Transverse colon (tissue), 3 donors: ENCODE measurements at regions not wholly inside any gene's neighbourhood (a gene's known extent, or its start where the extent isn't known, plus 50 kb on each side); places are given as distances from the start of the nearest gene placed in this dataset.

ENCODE experiments used
- POLR2A ChIP-seq: fragments of 450-650 bp; IDR thresholded peaks from one replicate; pipeline ENCODE4 v1.6.1; 2016; ENCODE audit warnings: antibody characterized with exemption, mild to moderate bottlenecking, moderate library complexity
- TF ChIP-seq, protein P1 (sequence below), 5 experiments: fragments of 200-600 bp in 3 of 5; fragments of 450-650 bp in 2 of 5; sonication (generic) in 3 of 5; IDR thresholded peaks; 1 replicate in 2 of 5; 2 replicates in 3 of 5; pipeline ENCODE4 v1.5.1; 2016 to 2017; ENCODE audit warnings: antibody characterized with exemption in 5 of 5, inconsistent platforms in 3 of 5, mild to moderate bottlenecking in 2 of 5, moderate library complexity in 1 of 5

DNA sequence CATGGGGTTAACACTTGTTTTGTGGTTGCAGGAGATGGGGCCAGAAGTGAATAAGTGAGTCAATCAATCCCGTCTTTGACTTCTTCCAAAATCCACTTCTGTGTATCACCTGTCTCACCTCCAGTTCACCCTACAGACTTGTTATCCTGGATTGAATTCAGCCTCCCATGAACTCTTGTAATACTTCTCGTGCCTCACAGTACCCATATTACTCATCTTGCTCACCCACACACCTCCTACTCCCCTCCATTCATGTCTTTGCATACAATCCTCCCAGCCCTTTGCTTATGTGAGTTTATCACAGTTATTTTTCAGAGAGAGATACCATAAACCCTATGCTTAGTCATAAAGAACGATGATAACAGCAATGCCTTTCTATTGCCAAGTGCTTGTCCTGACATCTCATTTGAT lies 52.9 kb upstream of the PAPPA start:
- no peak for TF ChIP-seq POLR2A
- TF ChIP-seq, protein P1, sequence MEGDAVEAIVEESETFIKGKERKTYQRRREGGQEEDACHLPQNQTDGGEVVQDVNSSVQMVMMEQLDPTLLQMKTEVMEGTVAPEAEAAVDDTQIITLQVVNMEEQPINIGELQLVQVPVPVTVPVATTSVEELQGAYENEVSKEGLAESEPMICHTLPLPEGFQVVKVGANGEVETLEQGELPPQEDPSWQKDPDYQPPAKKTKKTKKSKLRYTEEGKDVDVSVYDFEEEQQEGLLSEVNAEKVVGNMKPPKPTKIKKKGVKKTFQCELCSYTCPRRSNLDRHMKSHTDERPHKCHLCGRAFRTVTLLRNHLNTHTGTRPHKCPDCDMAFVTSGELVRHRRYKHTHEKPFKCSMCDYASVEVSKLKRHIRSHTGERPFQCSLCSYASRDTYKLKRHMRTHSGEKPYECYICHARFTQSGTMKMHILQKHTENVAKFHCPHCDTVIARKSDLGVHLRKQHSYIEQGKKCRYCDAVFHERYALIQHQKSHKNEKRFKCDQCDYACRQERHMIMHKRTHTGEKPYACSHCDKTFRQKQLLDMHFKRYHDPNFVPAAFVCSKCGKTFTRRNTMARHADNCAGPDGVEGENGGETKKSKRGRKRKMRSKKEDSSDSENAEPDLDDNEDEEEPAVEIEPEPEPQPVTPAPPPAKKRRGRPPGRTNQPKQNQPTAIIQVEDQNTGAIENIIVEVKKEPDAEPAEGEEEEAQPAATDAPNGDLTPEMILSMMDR (IDR thresholded peaks at IDR 0.05) = no peak
